Central memory CD8-positive, alpha-beta T cell (primary cell): ENCODE measurements at regions not wholly inside any gene's neighbourhood (a gene's known extent, or its start where the extent isn't known, plus 50 kb on each side); places are given as distances from the start of the nearest gene placed in this dataset.
"Not testable (repeated sequence)": the region's sequence is repeated elsewhere in the genome, so short reads cannot be mapped to it uniquely, and the experiment has no call there.

Source experiments
- ATAC-seq: fragments of 150-1000 bp; cut with Tn5 transposase; replicated peaks from 2 replicates; pipeline ENCODE4 v1.10.0; 2022; ENCODE audit warnings: mild to moderate bottlenecking, moderate FRiP score, moderate number of reproducible peaks; ENCODE audit not compliant: poor library complexity, severe bottlenecking; ENCODE audit errors: extremely low read depth
- DNase-seq, 2 donors: peaks; one replicate each; pipeline ENCODE4 v3.0.0; 2021; ENCODE audit warnings: low spot score in 2 of 2
- H3K27ac Mint-ChIP-seq: one replicate; pipeline ENCODE4 v1.8.0; 2022; ENCODE audit warnings: low read depth, mild to moderate bottlenecking, moderate library complexity, mixed read lengths
- H3K27me3 Mint-ChIP-seq: one replicate; pipeline ENCODE4 v1.8.0; 2022; ENCODE audit warnings: mixed read lengths
- H3K36me3 Mint-ChIP-seq: one replicate; pipeline ENCODE4 v1.8.0; 2022; ENCODE audit warnings: mild to moderate bottlenecking, moderate library complexity, mixed read lengths; ENCODE audit not compliant: insufficient read depth
- H3K4me1 Mint-ChIP-seq: one replicate; pipeline ENCODE4 v1.8.0; 2022; ENCODE audit warnings: mixed read lengths
- H3K4me3 Mint-ChIP-seq: one replicate; pipeline ENCODE4 v1.8.0; 2022; ENCODE audit warnings: mild to moderate bottlenecking, moderate library complexity, mixed read lengths
- H3K9me3 Mint-ChIP-seq: one replicate; pipeline ENCODE4 v1.8.0; 2022; ENCODE audit warnings: mixed read lengths

DNA sequence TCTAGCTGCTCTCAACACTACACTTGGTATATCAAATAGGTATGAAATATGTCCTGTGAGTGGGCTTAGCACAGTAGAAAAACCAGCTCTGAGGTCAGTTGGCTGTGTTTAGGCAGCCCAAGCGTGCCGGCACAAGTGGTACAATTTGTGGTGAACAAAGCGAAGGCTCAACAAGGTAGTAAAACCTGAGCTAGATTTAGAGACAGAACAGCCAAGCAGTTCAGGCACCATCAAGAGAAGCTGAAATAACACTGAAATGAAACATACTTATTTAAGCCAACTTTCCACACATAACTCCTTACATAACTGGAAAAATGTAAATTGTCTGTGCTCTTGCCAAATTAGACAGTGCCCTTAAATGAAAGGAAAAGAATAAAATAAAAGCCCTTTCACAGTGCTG is 596.8 kb upstream of the FBXO33 start:
- Mint-ChIP-seq H3K4me3 (no peak overlapping the region), H3K27me3 (no peaks in the 10 kb centered on the region), H3K9me3 (peaks cover 18% of the 10 kb centered on the region), H3K36me3 (no peaks in the 10 kb centered on the region), H3K4me1 (no peaks in the 10 kb centered on the region), H3K27ac (no peak overlapping the region)
- no peak for DNase-seq
- no peak for ATAC-seq

DNA sequence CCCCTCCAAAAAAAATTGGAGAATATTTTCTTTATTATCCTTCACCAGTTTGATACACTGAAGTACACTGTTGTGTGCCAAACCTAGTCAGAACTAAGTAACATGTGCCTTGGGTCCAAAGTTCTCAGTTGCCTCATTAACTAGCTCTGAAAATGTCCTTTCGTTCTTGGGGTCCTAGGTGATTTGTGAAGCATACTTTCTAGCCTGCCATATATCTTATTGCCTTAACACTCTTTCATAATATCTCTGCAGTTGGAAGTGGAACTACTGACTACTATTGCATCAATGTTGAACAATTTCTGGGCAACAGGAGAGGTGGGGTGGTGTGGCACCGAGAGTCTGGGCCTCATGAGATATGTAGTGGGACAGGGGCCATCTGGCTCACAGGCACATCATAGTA is 592.9 kb upstream of the FBXO33 start:
- DNase-seq: no peak
- no peaks in the 10 kb centered on the region for H3K4me1 Mint-ChIP-seq
- no peaks in the 10 kb centered on the region for H3K36me3 Mint-ChIP-seq
- ATAC-seq: no peak
- no peaks in the 10 kb centered on the region for H3K27me3 Mint-ChIP-seq
- no peak overlapping the region for H3K27ac Mint-ChIP-seq
- peaks cover 13% of the 10 kb centered on the region for H3K9me3 Mint-ChIP-seq
- no peak overlapping the region for H3K4me3 Mint-ChIP-seq

DNA sequence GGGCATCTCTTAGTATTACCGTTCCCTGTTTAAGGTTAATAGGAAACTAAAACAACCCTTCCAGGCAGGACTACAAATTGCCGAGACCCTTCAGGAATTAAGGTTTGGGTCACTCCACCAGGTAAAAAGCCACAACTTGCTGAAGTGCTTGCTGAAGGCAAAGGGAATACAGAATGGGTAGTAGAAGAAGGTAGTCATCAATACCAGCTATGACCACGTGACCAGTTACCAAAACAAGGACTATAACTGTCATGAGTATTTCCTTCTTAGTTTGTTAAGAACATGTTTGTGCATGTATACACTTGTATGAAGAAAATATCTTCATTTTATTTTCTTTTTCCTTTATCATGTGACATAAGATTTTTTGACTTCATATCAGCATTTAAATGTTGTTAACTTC is 578.7 kb upstream of the FBXO33 start:
- Mint-ChIP-seq H3K27ac (no peak overlapping the region), H3K9me3 (peaks cover 8% of the 10 kb centered on the region), H3K4me3 (no peak overlapping the region), H3K27me3 (no peaks in the 10 kb centered on the region), H3K36me3 (no peaks in the 10 kb centered on the region), H3K4me1 (no peaks in the 10 kb centered on the region)
- ATAC-seq (no peak), DNase-seq (no peak)

DNA sequence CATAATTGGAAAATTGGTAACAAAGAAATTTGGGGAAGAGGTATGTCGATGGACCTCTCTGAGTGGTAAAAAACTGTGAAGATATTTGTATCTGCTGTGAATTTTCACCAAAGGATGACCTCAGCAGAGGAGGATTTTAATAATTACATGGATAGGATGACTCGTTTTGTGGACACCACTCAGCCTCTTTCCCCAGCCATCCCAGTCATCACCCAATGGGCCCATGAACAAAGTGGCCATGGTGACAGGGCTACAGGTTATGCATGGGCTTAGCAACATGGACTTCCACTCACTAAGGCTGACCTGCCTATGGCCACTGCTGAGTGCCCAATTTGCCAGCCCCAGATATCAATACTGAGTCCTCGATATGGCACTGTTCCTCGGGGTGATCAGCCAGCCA is 577.5 kb upstream of the FBXO33 start:
- ATAC-seq: no peak
- Mint-ChIP-seq H3K4me1 (no peaks in the 10 kb centered on the region), H3K27ac (no peak overlapping the region), H3K9me3 (peaks cover 8% of the 10 kb centered on the region), H3K27me3 (no peaks in the 10 kb centered on the region), H3K36me3 (no peaks in the 10 kb centered on the region), H3K4me3 (no peak overlapping the region)
- no peak for DNase-seq

DNA sequence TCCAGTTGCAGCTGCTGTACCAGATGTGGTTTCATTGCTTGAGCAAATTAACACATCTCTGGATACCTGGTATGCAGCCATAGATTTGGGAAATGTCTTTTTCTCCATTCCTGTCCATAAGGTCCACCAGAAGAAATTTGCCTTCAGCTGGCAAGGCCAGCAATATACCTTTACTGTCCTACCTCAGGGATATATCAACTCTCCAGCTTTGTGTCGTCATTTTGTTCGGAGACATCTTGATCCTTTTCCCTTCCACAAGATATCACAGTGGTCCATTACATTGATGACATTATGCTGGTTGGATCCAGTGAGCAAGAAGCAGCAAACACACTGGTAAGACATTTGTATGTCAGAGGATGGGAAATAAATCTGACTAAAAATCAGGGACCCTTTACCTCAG is 576.1 kb upstream of the FBXO33 start:
- not testable (repeated sequence) for H3K9me3 Mint-ChIP-seq, DNase-seq

DNA sequence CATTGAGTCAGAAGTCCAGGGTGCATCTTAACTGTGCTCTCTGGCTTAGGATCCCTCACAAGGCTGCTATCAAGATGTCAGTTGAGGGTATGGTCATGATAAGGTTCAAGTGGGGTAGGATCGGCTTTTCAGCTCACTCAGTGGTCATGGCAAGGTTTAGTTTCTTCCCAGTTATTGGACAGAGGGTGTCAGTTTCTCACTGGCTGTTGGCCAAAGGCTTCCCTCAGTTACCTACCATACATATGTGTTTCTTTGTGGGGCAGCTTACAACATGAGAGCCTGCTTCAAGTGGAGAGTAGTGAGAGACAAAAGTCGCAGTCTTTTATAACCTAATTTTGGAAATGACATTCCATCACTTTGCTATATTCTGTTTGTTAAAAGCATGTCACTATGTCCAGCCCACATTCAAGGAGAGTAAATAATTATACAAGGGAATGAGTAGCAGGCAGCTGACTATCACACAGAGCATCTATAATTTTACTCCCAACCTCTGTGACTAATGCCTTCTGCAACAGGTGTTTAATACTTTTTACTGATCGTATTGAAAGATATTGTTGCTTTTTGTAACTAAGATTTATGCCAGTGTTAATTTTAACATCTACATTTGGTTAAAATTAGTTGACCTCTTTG is 572.8 kb upstream of the FBXO33 start:
- no peaks in the 10 kb centered on the region for H3K36me3 Mint-ChIP-seq
- no peak overlapping the region for H3K4me3 Mint-ChIP-seq
- no peaks in the 10 kb centered on the region for H3K4me1 Mint-ChIP-seq
- H3K27ac Mint-ChIP-seq: no peak overlapping the region
- H3K9me3 Mint-ChIP-seq: no peaks in the 10 kb centered on the region
- H3K27me3 Mint-ChIP-seq: no peaks in the 10 kb centered on the region
- DNase-seq (no peak), ATAC-seq (no peak)

More for the DNA sequence above, 576.1 kb upstream of the FBXO33 start:
- not testable (repeated sequence) for H3K4me1 Mint-ChIP-seq, ATAC-seq, H3K36me3 Mint-ChIP-seq, H3K27ac Mint-ChIP-seq, H3K4me3 Mint-ChIP-seq, H3K27me3 Mint-ChIP-seq

DNA sequence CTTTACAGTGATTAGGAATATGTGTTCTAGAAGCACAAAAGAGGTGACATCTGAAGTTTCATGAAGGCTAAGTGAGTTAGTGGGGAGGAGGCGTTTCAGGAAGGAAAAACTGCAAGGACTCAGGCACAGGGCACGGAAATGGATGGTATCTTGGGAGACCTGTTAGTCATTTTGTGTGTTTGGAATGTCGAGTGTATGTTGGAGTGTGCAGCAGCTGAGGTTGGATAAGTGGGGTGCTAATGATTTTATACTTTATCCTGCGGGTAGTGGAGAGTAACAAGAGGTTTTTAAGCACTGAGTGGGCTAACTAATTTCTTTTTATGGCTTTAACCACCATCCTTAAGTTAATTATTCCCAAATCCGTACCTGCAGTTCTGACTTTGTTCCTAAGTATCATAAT is 571.5 kb upstream of the FBXO33 start:
- Mint-ChIP-seq H3K27me3 (no peaks in the 10 kb centered on the region), H3K4me1 (no peaks in the 10 kb centered on the region), H3K36me3 (no peaks in the 10 kb centered on the region), H3K27ac (no peak overlapping the region), H3K9me3 (no peaks in the 10 kb centered on the region), H3K4me3 (no peak overlapping the region)
- ATAC-seq (no peak), DNase-seq (no peak)

DNA sequence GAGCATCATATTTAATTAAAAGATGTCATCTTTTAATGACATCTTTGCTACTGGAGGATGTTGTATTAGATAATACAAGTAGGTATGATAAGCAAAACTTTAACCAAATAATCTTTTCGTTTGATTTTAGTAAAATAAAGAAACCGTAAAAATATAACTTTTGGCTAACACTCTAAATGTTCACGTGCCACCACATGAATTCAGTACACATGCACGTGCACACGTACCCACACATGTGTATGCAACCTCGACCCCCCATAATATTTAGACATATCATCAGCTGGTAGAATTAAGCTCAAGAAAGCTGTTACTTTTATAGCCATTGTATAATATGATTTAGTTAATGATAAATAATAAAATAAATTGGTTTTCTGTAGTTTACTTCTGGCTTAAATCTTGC is 566.6 kb upstream of the FBXO33 start:
- no peak for ATAC-seq
- DNase-seq: no peak
- Mint-ChIP-seq H3K4me3 (no peak overlapping the region), H3K4me1 (no peaks in the 10 kb centered on the region), H3K9me3 (peaks cover 6% of the 10 kb centered on the region), H3K27ac (no peak overlapping the region), H3K27me3 (no peaks in the 10 kb centered on the region), H3K36me3 (no peaks in the 10 kb centered on the region)

DNA sequence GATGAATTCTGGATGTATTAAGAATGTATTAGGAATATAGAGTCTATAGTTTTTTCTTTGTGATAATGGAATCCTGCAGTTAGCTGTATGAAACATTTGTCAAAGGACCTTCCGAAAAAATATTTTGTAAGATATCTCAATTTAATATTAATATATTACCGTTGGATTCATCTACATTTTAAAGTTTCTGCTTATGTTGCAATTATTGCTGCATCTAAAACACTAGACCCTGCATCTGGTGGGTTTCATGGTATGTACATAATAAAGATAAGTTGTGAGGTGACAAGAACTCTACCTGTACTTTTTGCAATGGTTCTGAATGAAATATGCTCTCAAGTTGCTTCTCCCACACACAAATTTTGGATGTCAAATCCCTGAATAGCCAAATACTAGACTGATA is 565.9 kb upstream of the FBXO33 start:
- no peak for DNase-seq
- Mint-ChIP-seq H3K36me3 (no peaks in the 10 kb centered on the region), H3K9me3 (peaks cover 6% of the 10 kb centered on the region), H3K4me1 (no peaks in the 10 kb centered on the region), H3K27ac (no peak overlapping the region), H3K27me3 (no peaks in the 10 kb centered on the region), H3K4me3 (no peak overlapping the region)
- ATAC-seq: no peak

DNA sequence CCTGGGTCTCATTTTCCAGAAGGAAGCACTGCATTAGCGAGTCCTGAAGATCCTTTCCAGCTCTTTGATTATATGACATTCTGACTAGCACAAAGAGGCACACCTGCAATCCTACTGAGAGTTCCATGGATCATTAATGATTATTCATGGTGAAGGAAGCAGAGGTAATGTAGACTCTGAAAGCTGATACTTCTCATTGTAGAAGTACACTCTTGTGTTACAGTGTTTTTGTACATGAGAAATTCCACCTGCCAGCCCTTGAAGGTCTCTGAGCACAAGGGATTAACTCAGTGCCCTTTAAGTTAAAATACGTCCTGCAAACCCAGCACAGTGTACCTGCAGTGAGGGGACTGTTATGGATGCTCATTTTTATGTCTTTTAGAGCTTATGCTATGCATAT is 558.8 kb upstream of the FBXO33 start:
- Mint-ChIP-seq H3K4me1 (no peaks in the 10 kb centered on the region), H3K4me3 (no peak overlapping the region), H3K36me3 (no peaks in the 10 kb centered on the region), H3K27me3 (no peaks in the 10 kb centered on the region), H3K9me3 (no peaks in the 10 kb centered on the region), H3K27ac (no peak overlapping the region)
- ATAC-seq (no peak), DNase-seq (no peak)

DNA sequence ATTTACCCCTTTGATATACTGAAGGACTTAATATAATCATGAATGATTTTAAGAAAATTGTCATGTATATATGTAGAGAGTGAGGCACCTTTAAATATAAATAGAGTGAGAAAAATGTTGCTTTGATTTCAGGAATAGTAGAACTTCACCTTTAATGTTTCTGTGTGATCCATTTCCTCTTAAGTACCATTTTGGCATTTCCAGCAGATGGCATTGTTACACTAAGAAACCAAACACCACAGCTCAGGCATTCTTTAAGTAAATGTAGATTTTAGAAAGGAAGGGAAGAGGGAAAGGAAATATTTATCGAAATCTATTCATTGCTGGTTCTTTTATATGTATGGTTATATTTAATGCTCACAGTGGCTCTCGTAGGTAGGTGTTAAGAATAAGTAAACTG is 556.7 kb upstream of the FBXO33 start:
- DNase-seq: no peak
- Mint-ChIP-seq H3K27ac (no peak overlapping the region), H3K9me3 (no peaks in the 10 kb centered on the region), H3K4me1 (no peaks in the 10 kb centered on the region), H3K4me3 (no peak overlapping the region), H3K36me3 (no peaks in the 10 kb centered on the region), H3K27me3 (no peaks in the 10 kb centered on the region)
- no peak for ATAC-seq

DNA sequence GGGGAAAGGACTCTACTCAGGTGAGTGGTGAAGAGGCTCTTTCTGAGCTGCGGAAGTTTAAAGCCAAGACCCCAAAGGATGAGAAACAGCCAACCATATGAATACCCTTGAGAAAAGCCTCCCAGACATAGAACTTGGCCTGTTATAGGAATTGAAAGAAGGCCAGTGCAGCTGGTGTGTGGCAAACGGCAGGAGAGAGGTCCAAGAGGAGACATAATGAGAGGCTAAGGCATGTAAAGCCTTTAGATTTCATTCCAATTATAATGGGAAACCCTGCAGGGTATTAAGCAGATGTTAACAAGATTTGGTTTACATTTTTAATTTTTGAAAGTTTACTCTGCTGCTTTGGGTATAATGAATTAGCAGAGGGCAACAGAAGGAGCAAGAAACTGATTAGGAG is 552.1 kb upstream of the FBXO33 start:
- no peaks in the 10 kb centered on the region for H3K36me3 Mint-ChIP-seq
- ATAC-seq: no peak
- H3K4me1 Mint-ChIP-seq: no peaks in the 10 kb centered on the region
- DNase-seq: no peak
- H3K4me3 Mint-ChIP-seq: no peak overlapping the region
- H3K27ac Mint-ChIP-seq: no peak overlapping the region
- H3K27me3 Mint-ChIP-seq: no peaks in the 10 kb centered on the region
- peaks cover 14% of the 10 kb centered on the region for H3K9me3 Mint-ChIP-seq

DNA sequence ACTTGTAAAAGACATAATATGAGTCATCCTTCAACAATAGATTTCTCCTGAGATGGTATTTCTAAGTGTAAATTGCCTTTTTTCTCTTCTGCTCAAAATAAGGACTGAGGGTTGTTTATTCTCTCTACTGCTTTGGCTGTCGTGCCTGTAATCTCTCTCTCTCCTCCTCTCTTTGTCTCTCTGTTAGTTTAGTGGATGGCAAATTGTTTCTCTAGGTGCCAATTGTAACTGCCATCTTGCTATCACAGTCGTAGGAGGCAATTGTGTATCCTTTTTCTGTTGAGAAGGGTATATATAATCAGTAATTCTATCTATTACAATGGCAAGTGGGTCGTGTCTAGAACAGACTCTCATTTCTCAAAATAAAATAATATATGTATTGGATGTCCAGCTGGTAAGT is 545.0 kb upstream of the FBXO33 start:
- H3K36me3 Mint-ChIP-seq: no peaks in the 10 kb centered on the region
- ATAC-seq (no peak), DNase-seq (no peak)
- H3K27me3 Mint-ChIP-seq: no peaks in the 10 kb centered on the region
- H3K27ac Mint-ChIP-seq: no peak overlapping the region
- no peaks in the 10 kb centered on the region for H3K4me1 Mint-ChIP-seq
- no peak overlapping the region for H3K4me3 Mint-ChIP-seq
- peaks cover 22% of the 10 kb centered on the region for H3K9me3 Mint-ChIP-seq

DNA sequence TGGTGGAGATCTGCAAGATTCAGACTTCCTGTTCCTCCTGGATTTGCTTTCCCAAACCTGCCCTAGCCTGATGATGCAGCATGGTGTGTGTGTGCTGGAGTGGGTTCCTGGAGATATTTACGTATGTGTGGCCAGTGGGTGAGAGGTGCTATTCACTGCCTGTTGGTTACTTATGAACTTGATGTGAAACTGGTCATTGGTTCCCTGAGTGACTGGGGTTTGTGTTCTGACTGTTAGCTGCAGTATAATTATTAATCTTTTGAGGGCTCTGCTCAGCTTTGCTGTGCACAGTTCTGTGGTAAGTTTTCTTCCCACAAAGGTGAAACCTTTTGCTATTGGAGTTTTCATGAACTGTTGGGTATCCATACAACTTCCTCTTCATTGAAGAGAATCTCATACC is 541.8 kb upstream of the FBXO33 start:
- Mint-ChIP-seq H3K27ac (no peak overlapping the region), H3K4me3 (no peak overlapping the region), H3K36me3 (no peaks in the 10 kb centered on the region), H3K9me3 (peaks cover 7% of the 10 kb centered on the region), H3K4me1 (no peaks in the 10 kb centered on the region), H3K27me3 (no peaks in the 10 kb centered on the region)
- DNase-seq: no peak
- ATAC-seq: no peak
